ENCODE measurements at regions not wholly inside any gene's neighbourhood (a gene's known extent, or its start where the extent isn't known, plus 50 kb on each side); places are given as distances from the start of the nearest gene placed in this dataset.

GRCh38 chr13:80195649-80196048, 145.3 kb downstream of the SPRY2 start:
- no peak for DNase-seq (ENCODE audit: low read depth)
- Histone ChIP-seq H3K27me3 (ENCODE audit: control insufficient read depth, insufficient read depth, low read length) (no peaks in the 10 kb centered on the region), H3K4me3 (ENCODE audit: low read depth, low read length) (no peak overlapping the region), H3K36me3 (ENCODE audit: control insufficient read depth, insufficient read depth, low read length) (no peaks in the 10 kb centered on the region)
- no peak for TF ChIP-seq CTCF (IDR thresholded peaks at IDR 0.05; ENCODE audit: insufficient read depth, low read length, poor library complexity, severe bottlenecking)

- no peak for DNase-seq (ENCODE audit: low read depth)
- no peak for TF ChIP-seq CTCF (IDR thresholded peaks at IDR 0.05; ENCODE audit: insufficient read depth, low read length, poor library complexity, severe bottlenecking)
- Histone ChIP-seq H3K4me3 (ENCODE audit: low read depth, low read length) (no peak overlapping the region), H3K27me3 (ENCODE audit: control insufficient read depth, insufficient read depth, low read length) (no peaks in the 10 kb centered on the region), H3K36me3 (ENCODE audit: control insufficient read depth, insufficient read depth, low read length) (no peaks in the 10 kb centered on the region)
Measured at GRCh38 chr13:80189889-80190597, 150.9 kb downstream of the SPRY2 start.

GRCh38 chr13:80180740-80181355, 160.1 kb downstream of the SPRY2 start:
- no peak for TF ChIP-seq CTCF (IDR thresholded peaks at IDR 0.05; ENCODE audit: insufficient read depth, low read length, poor library complexity, severe bottlenecking)
- Histone ChIP-seq H3K27me3 (ENCODE audit: control insufficient read depth, insufficient read depth, low read length) (no peaks in the 10 kb centered on the region), H3K36me3 (ENCODE audit: control insufficient read depth, insufficient read depth, low read length) (no peaks in the 10 kb centered on the region), H3K4me3 (ENCODE audit: low read depth, low read length) (no peak overlapping the region)
- no peak for DNase-seq (ENCODE audit: low read depth)

GRCh38 chr13:80177327-80177726, 163.6 kb downstream of the SPRY2 start:
- Histone ChIP-seq H3K36me3 (ENCODE audit: control insufficient read depth, insufficient read depth, low read length) (no peaks in the 10 kb centered on the region), H3K4me3 (ENCODE audit: low read depth, low read length) (no peak overlapping the region), H3K27me3 (ENCODE audit: control insufficient read depth, insufficient read depth, low read length) (no peaks in the 10 kb centered on the region)
- TF ChIP-seq CTCF (IDR thresholded peaks at IDR 0.05; ENCODE audit: insufficient read depth, low read length, poor library complexity, severe bottlenecking): no peak
- no peak for DNase-seq (ENCODE audit: low read depth)

- Histone ChIP-seq H3K4me3 (ENCODE audit: low read depth, low read length) (no peak overlapping the region), H3K27me3 (ENCODE audit: control insufficient read depth, insufficient read depth, low read length) (no peaks in the 10 kb centered on the region), H3K36me3 (ENCODE audit: control insufficient read depth, insufficient read depth, low read length) (no peaks in the 10 kb centered on the region)
- TF ChIP-seq CTCF (IDR thresholded peaks at IDR 0.05; ENCODE audit: insufficient read depth, low read length, poor library complexity, severe bottlenecking): no peak
- DNase-seq (ENCODE audit: low read depth): no peak
Measured at GRCh38 chr13:80173224-80173623, 167.7 kb downstream of the SPRY2 start.

GRCh38 chr13:80171096-80171495, 169.8 kb downstream of the SPRY2 start:
- Histone ChIP-seq H3K27me3 (ENCODE audit: control insufficient read depth, insufficient read depth, low read length) (no peaks in the 10 kb centered on the region), H3K4me3 (ENCODE audit: low read depth, low read length) (no peak overlapping the region), H3K36me3 (ENCODE audit: control insufficient read depth, insufficient read depth, low read length) (no peaks in the 10 kb centered on the region)
- no peak for DNase-seq (ENCODE audit: low read depth)
- no peak for TF ChIP-seq CTCF (IDR thresholded peaks at IDR 0.05; ENCODE audit: insufficient read depth, low read length, poor library complexity, severe bottlenecking)
